KMS-11 (cell line): ENCODE measurements at regions not wholly inside any gene's neighbourhood (a gene's known extent, or its start where the extent isn't known, plus 50 kb on each side); places are given as distances from the start of the nearest gene placed in this dataset.

Source experiments
- H2AFZ ChIP-seq: fragments of 200-600 bp; sonication (generic); 2 replicates; pipeline ENCODE4 v1.6.1; 2016; ENCODE audit warnings: antibody characterized with exemption, mixed run types, low read depth
- H3K27ac ChIP-seq: fragments of 200-600 bp; sonication (generic); 2 replicates; pipeline ENCODE4 v1.6.1; 2016; ENCODE audit warnings: mild to moderate bottlenecking, mixed run types
- H3K27me3 ChIP-seq: fragments of 200-600 bp; sonication (generic); 2 replicates; pipeline ENCODE4 v1.6.1; 2017; ENCODE audit warnings: mild to moderate bottlenecking, low read depth, mixed run types, moderate library complexity; ENCODE audit not compliant: insufficient read depth
- H3K36me3 ChIP-seq: fragments of 200-600 bp; sonication (generic); 2 replicates; pipeline ENCODE4 v1.6.1; 2017; ENCODE audit warnings: mild to moderate bottlenecking, mixed run types; ENCODE audit not compliant: insufficient read depth
- H3K4me1 ChIP-seq: fragments of 200-600 bp; sonication (generic); 2 replicates; pipeline ENCODE4 v1.6.1; 2016; ENCODE audit warnings: mild to moderate bottlenecking, low read depth, mixed run types; ENCODE audit not compliant: poor library complexity, severe bottlenecking
- H3K4me2 ChIP-seq: fragments of 200-600 bp; sonication (generic); 2 replicates; pipeline ENCODE4 v1.7.0; 2016; ENCODE audit warnings: mild to moderate bottlenecking, mixed run types
- H3K4me3 ChIP-seq: fragments of 200-600 bp; sonication (generic); IDR thresholded peaks from 2 replicates; pipeline ENCODE4 v1.6.1; 2017; ENCODE audit warnings: low read depth, low read length, mixed read lengths; ENCODE audit not compliant: insufficient read depth
- H3K79me2 ChIP-seq: fragments of 200-600 bp; sonication (generic); 2 replicates; pipeline ENCODE4 v1.6.1; 2016; ENCODE audit warnings: low read depth, mixed run types; ENCODE audit not compliant: insufficient read depth
- H3K9ac ChIP-seq: fragments of 200-600 bp; sonication (generic); 2 replicates; pipeline ENCODE4 v1.6.1; 2016; ENCODE audit warnings: mild to moderate bottlenecking, mixed run types
- H4K20me1 ChIP-seq: fragments of 200-600 bp; sonication (generic); 2 replicates; pipeline ENCODE4 v1.6.1; 2016; ENCODE audit warnings: mild to moderate bottlenecking, mixed run types; ENCODE audit not compliant: insufficient read depth
- TF ChIP-seq, protein P1 (sequence below): fragments of 200-600 bp; sonication (generic); conservative IDR thresholded peaks from 2 replicates; pipeline ENCODE4 v1.6.1; 2017; ENCODE audit warnings: low read depth, mild to moderate bottlenecking, antibody characterized with exemption, low read length, moderate library complexity, mixed read lengths

- Histone ChIP-seq H3K79me2 (no peaks in the 10 kb centered on the region), H3K4me1 (no peaks in the 10 kb centered on the region), H4K20me1 (no peaks in the 10 kb centered on the region), H3K36me3 (no peaks in the 10 kb centered on the region), H3K4me3 (no peak overlapping the region), H3K9ac (no peak overlapping the region), H3K27ac (no peak overlapping the region), H2AFZ (no peak overlapping the region), H3K27me3 (no peaks in the 10 kb centered on the region), H3K4me2 (no peak overlapping the region)
- TF ChIP-seq, protein P1, sequence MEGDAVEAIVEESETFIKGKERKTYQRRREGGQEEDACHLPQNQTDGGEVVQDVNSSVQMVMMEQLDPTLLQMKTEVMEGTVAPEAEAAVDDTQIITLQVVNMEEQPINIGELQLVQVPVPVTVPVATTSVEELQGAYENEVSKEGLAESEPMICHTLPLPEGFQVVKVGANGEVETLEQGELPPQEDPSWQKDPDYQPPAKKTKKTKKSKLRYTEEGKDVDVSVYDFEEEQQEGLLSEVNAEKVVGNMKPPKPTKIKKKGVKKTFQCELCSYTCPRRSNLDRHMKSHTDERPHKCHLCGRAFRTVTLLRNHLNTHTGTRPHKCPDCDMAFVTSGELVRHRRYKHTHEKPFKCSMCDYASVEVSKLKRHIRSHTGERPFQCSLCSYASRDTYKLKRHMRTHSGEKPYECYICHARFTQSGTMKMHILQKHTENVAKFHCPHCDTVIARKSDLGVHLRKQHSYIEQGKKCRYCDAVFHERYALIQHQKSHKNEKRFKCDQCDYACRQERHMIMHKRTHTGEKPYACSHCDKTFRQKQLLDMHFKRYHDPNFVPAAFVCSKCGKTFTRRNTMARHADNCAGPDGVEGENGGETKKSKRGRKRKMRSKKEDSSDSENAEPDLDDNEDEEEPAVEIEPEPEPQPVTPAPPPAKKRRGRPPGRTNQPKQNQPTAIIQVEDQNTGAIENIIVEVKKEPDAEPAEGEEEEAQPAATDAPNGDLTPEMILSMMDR: no peak
Observed at GRCh38 chrX:27915617-27916016, 65.6 kb downstream of the DCAF8L1 start.

DNA sequence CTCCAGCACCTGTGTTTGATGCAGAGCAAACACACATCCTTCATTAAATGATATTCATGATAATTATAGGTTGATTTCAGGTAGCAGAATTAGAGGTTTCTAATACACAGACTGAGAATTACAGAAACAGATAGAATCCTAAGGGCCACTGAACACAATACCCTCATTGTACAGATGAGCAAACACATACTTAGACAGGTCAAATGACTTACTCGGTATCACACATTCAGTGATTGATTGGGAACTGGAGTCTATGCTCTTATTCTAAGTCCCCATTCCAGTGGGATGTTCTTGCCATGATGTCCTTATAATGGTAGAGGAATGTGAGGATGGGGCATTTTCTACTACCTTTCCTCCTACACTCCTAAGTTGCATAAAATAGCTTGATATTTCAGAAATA, 70.8 kb downstream of the DCAF8L1 start:
- no peaks in the 10 kb centered on the region for H3K36me3 ChIP-seq
- H3K9ac ChIP-seq: no peak overlapping the region
- no peak overlapping the region for H3K4me2 ChIP-seq
- TF ChIP-seq, protein P1: no peak
- H3K27me3 ChIP-seq: no peaks in the 10 kb centered on the region
- H3K79me2 ChIP-seq: no peaks in the 10 kb centered on the region
- H2AFZ ChIP-seq: no peak overlapping the region
- no peaks in the 10 kb centered on the region for H4K20me1 ChIP-seq
- no peak overlapping the region for H3K4me3 ChIP-seq
- no peaks in the 10 kb centered on the region for H3K4me1 ChIP-seq
- H3K27ac ChIP-seq: no peak overlapping the region

DNA sequence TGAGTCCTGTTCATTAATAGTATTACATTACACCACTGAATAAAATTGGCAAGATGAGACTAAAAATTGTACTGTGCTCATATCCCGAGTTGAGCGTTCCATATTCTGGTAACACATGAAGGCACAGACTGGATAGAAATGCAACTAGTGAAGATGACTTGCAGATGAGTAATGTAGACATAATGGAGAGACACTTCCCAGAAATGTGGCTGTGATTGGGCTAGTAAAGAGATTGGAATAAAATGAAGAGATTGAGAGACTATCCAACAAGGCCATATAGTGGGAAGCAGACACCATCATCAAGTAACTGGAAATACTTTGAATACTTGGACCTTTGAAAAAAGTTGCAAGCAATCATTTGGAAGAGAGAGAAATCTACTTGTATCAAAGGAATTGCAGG, 77.3 kb downstream of the DCAF8L1 start:
- TF ChIP-seq, protein P1: no peak
- H3K36me3 ChIP-seq: no peaks in the 10 kb centered on the region

DNA sequence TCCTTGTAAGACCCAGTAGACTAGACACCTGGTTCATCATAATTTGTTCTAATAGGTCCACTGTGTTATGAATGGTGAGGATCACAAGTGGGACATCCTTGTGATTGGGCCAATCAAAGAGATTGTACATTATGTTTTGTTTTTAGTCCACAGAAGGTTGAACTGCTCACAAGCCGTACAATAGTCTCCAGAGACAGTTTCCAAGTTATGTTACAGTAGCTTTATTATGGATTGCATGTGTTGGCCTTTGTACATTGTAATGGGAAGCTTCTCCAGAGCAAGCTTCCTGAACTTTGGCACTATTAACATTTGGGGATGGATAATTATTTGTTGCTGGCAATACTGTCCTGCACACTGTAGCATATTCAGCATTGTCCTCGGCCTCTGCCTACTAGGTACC, 86.1 kb downstream of the MAGEB10 start:
- H4K20me1 ChIP-seq: no peaks in the 10 kb centered on the region
- no peaks in the 10 kb centered on the region for H3K27me3 ChIP-seq
- no peak overlapping the region for H3K9ac ChIP-seq
- no peaks in the 10 kb centered on the region for H3K79me2 ChIP-seq
- H2AFZ ChIP-seq: no peak overlapping the region
- no peak overlapping the region for H3K4me2 ChIP-seq
- peaks cover 4% of the 10 kb centered on the region for H3K4me1 ChIP-seq
- H3K27ac ChIP-seq: no peak overlapping the region
- H3K4me3 ChIP-seq: no peak overlapping the region
- H3K36me3 ChIP-seq: no peaks in the 10 kb centered on the region
- TF ChIP-seq, protein P1: no peak

More for the DNA sequence above, 77.3 kb downstream of the DCAF8L1 start:
- H3K4me1 ChIP-seq: no peaks in the 10 kb centered on the region
- H3K27ac ChIP-seq: no peak overlapping the region
- H3K4me2 ChIP-seq: no peak overlapping the region
- H3K27me3 ChIP-seq: no peaks in the 10 kb centered on the region
- H3K4me3 ChIP-seq: no peak overlapping the region
- no peak overlapping the region for H2AFZ ChIP-seq
- no peaks in the 10 kb centered on the region for H3K79me2 ChIP-seq
- no peak overlapping the region for H3K9ac ChIP-seq
- H4K20me1 ChIP-seq: no peaks in the 10 kb centered on the region
